Activated T-helper 1 cell treated with anti-CD3 and anti-CD28 coated beads, Interleukin-12 subunit alpha, Interleukin-12 subunit beta, Interleukin-2, Interleukin-4 antibody, amounts not matched to agents 30 ng/mL and 10 ng/mL and 1 ng/mL, durations not matched to agents 14 hours and 24 hours and 36 hours (primary cell): ENCODE measurements at regions not wholly inside any gene's neighbourhood (a gene's known extent, or its start where the extent isn't known, plus 50 kb on each side); places are given as distances from the start of the nearest gene placed in this dataset.
"Not testable (repeated sequence)": the region's sequence is repeated elsewhere in the genome, so short reads cannot be mapped to it uniquely, and the experiment has no call there.

Source experiments
- DNase-seq: peaks from one replicate; pipeline ENCODE4 v3.0.0; 2021; ENCODE audit warnings: low spot score
- H3K27ac Mint-ChIP-seq: one replicate; pipeline ENCODE4 v1.8.0; 2021; ENCODE audit warnings: mild to moderate bottlenecking, mixed read lengths
- H3K27me3 Mint-ChIP-seq: one replicate; pipeline ENCODE4 v1.8.0; 2022; ENCODE audit warnings: mild to moderate bottlenecking, moderate library complexity, mixed read lengths; ENCODE audit not compliant: insufficient read depth
- H3K36me3 Mint-ChIP-seq: one replicate; pipeline ENCODE4 v1.8.0; 2021; ENCODE audit warnings: low read depth, mixed read lengths
- H3K4me1 Mint-ChIP-seq: one replicate; pipeline ENCODE4 v1.8.0; 2021; ENCODE audit warnings: low read depth, mixed read lengths
- H3K4me3 Mint-ChIP-seq: one replicate; pipeline ENCODE4 v1.8.0; 2021; ENCODE audit warnings: mild to moderate bottlenecking, moderate library complexity, mixed read lengths
- H3K9me3 Mint-ChIP-seq: one replicate; pipeline ENCODE4 v1.8.0; 2021; ENCODE audit warnings: mixed read lengths
- intact Hi-C: fragments of 100-400 bp; cut with micrococcal nuclease; formaldehyde crosslinking; loops from one replicate; pipeline ENCODE4 v1.15.1; 2024

- DNase-seq = no peak
- intact Hi-C loops = no loop called here
- H3K4me3 Mint-ChIP-seq = no peak overlapping the region
These were observed 319.2 kb upstream of the SPAG17 start for GRCh38 chr1:118504221-118504644.

GRCh38 chr1:118503752-118504151 lies 318.7 kb upstream of the SPAG17 start:
- Mint-ChIP-seq H3K9me3 (no peaks in the 10 kb centered on the region), H3K27ac (no peak overlapping the region), H3K4me1 (no peaks in the 10 kb centered on the region), H3K4me3 (no peak overlapping the region), H3K27me3 (no peaks in the 10 kb centered on the region), H3K36me3 (no peaks in the 10 kb centered on the region)
- intact Hi-C loops = no loop called here
- no peak for DNase-seq

More at GRCh38 chr1:118504221-118504644, 319.2 kb upstream of the SPAG17 start:
- Mint-ChIP-seq H3K27me3 (no peaks in the 10 kb centered on the region), H3K4me1 (no peaks in the 10 kb centered on the region), H3K27ac (no peak overlapping the region), H3K9me3 (no peaks in the 10 kb centered on the region), H3K36me3 (no peaks in the 10 kb centered on the region)

DNA sequence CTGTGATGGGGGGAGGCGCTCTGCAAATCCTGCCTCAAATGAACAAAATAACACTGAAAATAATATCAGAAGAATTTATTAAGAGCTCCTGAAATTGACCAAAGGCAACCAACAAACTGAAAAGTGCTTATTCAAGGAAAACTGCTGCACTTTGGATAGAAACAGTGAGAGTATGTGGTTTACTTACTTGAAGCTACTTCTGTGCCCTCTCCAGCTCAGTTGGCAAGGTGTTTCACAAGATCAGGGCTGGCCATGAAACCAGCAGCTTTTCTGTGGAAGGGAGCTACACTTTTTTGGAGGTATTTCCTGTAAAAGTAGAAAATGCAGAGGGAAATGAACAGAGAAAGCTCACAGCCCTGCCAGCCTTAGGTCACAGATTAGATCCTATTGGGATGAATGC lies 310.0 kb upstream of the SPAG17 start:
- Mint-ChIP-seq H3K4me1 (no peaks in the 10 kb centered on the region), H3K4me3 (no peak overlapping the region), H3K27ac (no peak overlapping the region), H3K9me3 (peaks cover 3% of the 10 kb centered on the region), H3K36me3 (no peaks in the 10 kb centered on the region), H3K27me3 (no peaks in the 10 kb centered on the region)
- intact Hi-C loops = no loop called here
- no peak for DNase-seq

GRCh38 chr1:118488787-118489186 lies 303.8 kb upstream of the SPAG17 start:
- Mint-ChIP-seq H3K9me3 (peaks cover 3% of the 10 kb centered on the region), H3K36me3 (no peaks in the 10 kb centered on the region), H3K4me3 (no peak overlapping the region), H3K27ac (no peak overlapping the region), H3K27me3 (no peaks in the 10 kb centered on the region), H3K4me1 (no peaks in the 10 kb centered on the region)
- intact Hi-C loops = no loop called here
- DNase-seq = no peak

DNA sequence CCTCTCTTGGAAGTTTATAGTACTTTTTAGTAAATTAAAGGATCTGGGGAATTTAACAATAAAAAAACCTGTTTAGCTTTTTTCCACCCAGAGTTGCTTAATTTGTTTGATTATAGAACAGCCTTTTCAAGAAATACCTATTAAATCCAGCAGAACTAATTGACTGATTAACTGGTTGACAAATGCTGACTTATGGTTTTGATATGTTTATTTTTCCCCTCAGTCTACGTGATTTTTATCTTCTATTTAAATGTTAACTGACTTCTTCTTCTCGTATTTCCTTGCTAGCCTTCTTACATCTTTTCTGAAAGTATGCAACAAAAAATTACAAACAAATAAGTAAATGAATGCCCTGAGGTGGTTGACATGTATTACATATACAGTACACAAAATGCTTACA lies 302.9 kb upstream of the SPAG17 start:
- intact Hi-C loops = no loop called here
- Mint-ChIP-seq H3K9me3 (peaks cover 3% of the 10 kb centered on the region), H3K4me1 (no peaks in the 10 kb centered on the region), H3K27ac (no peak overlapping the region), H3K4me3 (no peak overlapping the region), H3K27me3 (no peaks in the 10 kb centered on the region), H3K36me3 (no peaks in the 10 kb centered on the region)
- no peak for DNase-seq

DNA sequence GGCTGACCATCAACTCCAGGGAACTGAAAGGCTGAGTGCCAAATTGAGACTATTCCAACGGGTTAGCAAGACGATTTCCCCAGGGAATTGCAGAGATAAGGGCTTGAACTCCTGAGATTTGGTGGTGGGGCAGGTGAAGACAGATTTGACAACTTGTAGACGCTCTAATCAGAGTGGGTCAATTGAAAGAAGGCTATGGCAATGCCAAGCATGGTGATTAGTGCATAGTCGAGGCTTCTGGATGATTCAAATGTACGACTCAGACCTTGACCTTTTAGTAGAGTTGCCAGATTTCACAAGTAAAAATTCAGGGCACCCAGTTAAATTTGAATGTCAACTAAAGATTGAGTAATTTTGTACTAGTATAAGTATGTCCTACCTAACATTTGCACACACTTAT lies 302.1 kb upstream of the SPAG17 start:
- intact Hi-C loops = no loop called here
- H3K36me3 Mint-ChIP-seq = no peaks in the 10 kb centered on the region

DNA sequence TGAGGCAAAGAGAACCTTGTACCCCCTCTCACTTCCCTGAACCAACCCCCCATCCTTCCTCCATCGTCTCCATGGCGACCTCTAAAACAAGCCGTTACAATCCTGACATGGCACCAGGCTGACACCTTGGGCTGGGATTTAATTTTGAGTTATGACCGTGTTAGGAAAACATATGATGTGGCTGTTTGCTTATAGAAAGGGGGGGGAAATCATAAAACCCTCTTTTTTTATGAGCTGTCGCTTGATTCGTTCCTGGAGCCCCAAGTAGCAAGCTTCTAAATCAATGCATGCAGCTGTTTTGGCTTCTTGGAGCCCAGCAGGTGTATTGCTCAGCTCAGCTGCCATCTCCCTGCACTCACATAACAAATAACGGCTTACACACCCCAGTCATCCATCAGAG lies 301.2 kb upstream of the SPAG17 start:
- intact Hi-C loops = no loop called here
- DNase-seq = no peak
- H3K36me3 Mint-ChIP-seq = no peaks in the 10 kb centered on the region
- H3K4me1 Mint-ChIP-seq = no peaks in the 10 kb centered on the region
- no peak overlapping the region for H3K27ac Mint-ChIP-seq
- H3K27me3 Mint-ChIP-seq = no peaks in the 10 kb centered on the region
- H3K4me3 Mint-ChIP-seq = no peak overlapping the region
- no peaks in the 10 kb centered on the region for H3K9me3 Mint-ChIP-seq

More for the DNA sequence above, 302.1 kb upstream of the SPAG17 start:
- Mint-ChIP-seq H3K27ac (no peak overlapping the region), H3K9me3 (no peaks in the 10 kb centered on the region), H3K4me3 (no peak overlapping the region), H3K4me1 (no peaks in the 10 kb centered on the region), H3K27me3 (no peaks in the 10 kb centered on the region)
- DNase-seq = no peak

- Mint-ChIP-seq H3K36me3 (no peaks in the 10 kb centered on the region), H3K27me3 (no peaks in the 10 kb centered on the region)
These were observed 300.7 kb upstream of the SPAG17 start for GRCh38 chr1:118485757-118486156.

DNA sequence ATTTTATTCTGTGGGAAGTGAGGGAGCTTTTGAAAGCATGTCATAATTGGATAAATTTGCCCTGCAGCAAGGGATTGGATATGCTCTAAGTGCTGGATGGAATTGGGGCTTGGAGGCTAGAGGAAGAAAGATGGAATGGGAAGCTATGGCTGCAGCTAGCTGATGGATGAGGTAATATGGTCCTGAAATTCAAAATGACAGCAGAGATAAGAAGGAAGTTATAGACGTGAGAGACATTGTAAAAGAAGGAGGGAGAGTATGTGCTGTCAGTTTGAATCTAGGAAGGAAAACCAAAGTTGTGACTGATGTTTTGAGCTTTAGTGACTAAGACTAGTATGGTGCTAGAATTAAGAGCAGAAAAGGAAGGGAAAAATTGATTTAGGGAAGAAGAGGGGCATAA lies 299.9 kb upstream of the SPAG17 start:
- Mint-ChIP-seq H3K27me3 (no peaks in the 10 kb centered on the region), H3K4me1 (no peaks in the 10 kb centered on the region), H3K36me3 (no peaks in the 10 kb centered on the region), H3K27ac (no peak overlapping the region), H3K9me3 (no peaks in the 10 kb centered on the region), H3K4me3 (no peak overlapping the region)
- intact Hi-C loops = no loop called here
- DNase-seq = no peak

More at GRCh38 chr1:118485757-118486156, 300.7 kb upstream of the SPAG17 start:
- intact Hi-C loops = no loop called here
- DNase-seq = no peak
- H3K27ac Mint-ChIP-seq = no peak overlapping the region
- no peaks in the 10 kb centered on the region for H3K4me1 Mint-ChIP-seq
- no peak overlapping the region for H3K4me3 Mint-ChIP-seq
- H3K9me3 Mint-ChIP-seq = no peaks in the 10 kb centered on the region

DNA sequence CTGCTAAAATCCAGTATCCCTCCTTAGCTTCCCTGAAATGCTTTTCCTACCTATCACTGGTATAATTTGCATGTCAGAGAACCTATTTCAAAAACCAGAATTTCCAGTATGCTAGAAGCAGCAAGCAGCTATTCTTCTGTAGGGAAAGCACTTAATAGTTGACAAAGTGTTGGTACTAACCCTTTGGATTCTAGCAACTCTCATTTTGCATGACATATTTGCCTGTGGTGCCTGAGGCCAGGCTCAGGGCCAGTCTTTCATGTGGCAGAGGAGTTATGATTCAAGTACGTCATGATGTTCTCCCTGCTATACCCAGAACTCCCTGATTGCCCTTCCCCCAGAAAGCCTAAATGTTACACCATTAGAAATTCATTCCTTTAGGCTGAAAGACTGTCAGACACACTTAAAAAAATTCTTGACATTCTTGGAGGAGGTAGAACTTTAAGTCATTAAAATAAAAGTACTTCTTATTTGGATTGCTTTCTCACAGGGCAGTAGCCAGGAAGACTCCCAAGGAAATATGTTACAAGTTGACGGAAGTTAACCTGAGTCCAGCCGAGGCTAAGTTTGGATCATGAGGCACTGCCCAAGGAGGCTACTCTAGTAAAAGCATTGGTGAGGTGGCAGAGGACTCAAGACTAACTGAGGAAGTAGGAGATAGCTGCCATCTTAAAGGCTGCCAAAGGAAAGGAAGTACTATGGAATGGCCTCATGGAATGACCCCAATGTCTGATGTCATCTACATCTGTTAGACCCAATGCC lies 298.4 kb upstream of the SPAG17 start:
- H3K9me3 Mint-ChIP-seq = no peaks in the 10 kb centered on the region

GRCh38 chr1:118481126-118481525 lies 296.1 kb upstream of the SPAG17 start:
- intact Hi-C loops = no loop called here
- Mint-ChIP-seq H3K27ac (no peak overlapping the region), H3K9me3 (peaks cover 3% of the 10 kb centered on the region), H3K4me1 (no peaks in the 10 kb centered on the region), H3K4me3 (no peak overlapping the region), H3K36me3 (no peaks in the 10 kb centered on the region), H3K27me3 (no peaks in the 10 kb centered on the region)
- DNase-seq = no peak

More for the DNA sequence above, 298.4 kb upstream of the SPAG17 start:
- no peak overlapping the region for H3K4me3 Mint-ChIP-seq
- no peaks in the 10 kb centered on the region for H3K27me3 Mint-ChIP-seq
- DNase-seq = no peak
- no peaks in the 10 kb centered on the region for H3K36me3 Mint-ChIP-seq
- intact Hi-C loops = no loop called here
- no peak overlapping the region for H3K27ac Mint-ChIP-seq
- H3K4me1 Mint-ChIP-seq = no peaks in the 10 kb centered on the region

DNA sequence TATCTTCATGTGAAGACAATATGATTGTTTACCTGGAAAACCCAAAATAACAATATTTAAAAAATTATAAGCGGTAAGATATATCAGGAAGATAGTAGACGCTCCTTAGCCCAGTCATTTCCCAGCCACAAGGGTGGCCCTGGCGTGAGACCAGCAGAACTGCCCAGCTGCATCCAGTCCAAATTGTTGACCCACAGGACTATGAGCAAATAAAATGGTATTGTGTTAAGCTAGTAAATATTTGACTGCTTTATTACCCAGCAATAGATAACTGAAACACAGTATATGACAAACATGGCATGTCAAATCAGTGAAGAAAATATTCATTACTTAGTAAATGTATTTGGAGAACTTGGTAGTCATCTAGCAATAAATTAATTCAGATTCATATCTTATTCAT lies 294.3 kb upstream of the SPAG17 start:
- Mint-ChIP-seq H3K4me3 (no peak overlapping the region), H3K27ac (no peak overlapping the region), H3K36me3 (no peaks in the 10 kb centered on the region), H3K9me3 (peaks cover 10% of the 10 kb centered on the region), H3K27me3 (no peaks in the 10 kb centered on the region), H3K4me1 (no peaks in the 10 kb centered on the region)
- DNase-seq = no peak
- intact Hi-C loops = no loop called here

- intact Hi-C loops = no loop called here
- DNase-seq = no peak
- Mint-ChIP-seq H3K4me1 (no peaks in the 10 kb centered on the region), H3K9me3 (peaks cover 10% of the 10 kb centered on the region), H3K4me3 (no peak overlapping the region), H3K36me3 (no peaks in the 10 kb centered on the region), H3K27me3 (no peaks in the 10 kb centered on the region), H3K27ac (no peak overlapping the region)
These were observed 288.8 kb upstream of the SPAG17 start for GRCh38 chr1:118473825-118474224.

- DNase-seq, H3K4me1 Mint-ChIP-seq, H3K27me3 Mint-ChIP-seq, H3K36me3 Mint-ChIP-seq, H3K27ac Mint-ChIP-seq, intact Hi-C loops, H3K4me3 Mint-ChIP-seq: not testable (repeated sequence)
- H3K9me3 Mint-ChIP-seq = peaks cover 18% of the 10 kb centered on the region
These were observed 279.4 kb upstream of the SPAG17 start for GRCh38 chr1:118464460-118464859.
